ENCODE measurements at regions not wholly inside any gene's neighbourhood (a gene's known extent, or its start where the extent isn't known, plus 50 kb on each side); places are given as distances from the start of the nearest gene placed in this dataset.
"Not testable (repeated sequence)": the region's sequence is repeated elsewhere in the genome, so short reads cannot be mapped to it uniquely, and the experiment has no call there.

DNA sequence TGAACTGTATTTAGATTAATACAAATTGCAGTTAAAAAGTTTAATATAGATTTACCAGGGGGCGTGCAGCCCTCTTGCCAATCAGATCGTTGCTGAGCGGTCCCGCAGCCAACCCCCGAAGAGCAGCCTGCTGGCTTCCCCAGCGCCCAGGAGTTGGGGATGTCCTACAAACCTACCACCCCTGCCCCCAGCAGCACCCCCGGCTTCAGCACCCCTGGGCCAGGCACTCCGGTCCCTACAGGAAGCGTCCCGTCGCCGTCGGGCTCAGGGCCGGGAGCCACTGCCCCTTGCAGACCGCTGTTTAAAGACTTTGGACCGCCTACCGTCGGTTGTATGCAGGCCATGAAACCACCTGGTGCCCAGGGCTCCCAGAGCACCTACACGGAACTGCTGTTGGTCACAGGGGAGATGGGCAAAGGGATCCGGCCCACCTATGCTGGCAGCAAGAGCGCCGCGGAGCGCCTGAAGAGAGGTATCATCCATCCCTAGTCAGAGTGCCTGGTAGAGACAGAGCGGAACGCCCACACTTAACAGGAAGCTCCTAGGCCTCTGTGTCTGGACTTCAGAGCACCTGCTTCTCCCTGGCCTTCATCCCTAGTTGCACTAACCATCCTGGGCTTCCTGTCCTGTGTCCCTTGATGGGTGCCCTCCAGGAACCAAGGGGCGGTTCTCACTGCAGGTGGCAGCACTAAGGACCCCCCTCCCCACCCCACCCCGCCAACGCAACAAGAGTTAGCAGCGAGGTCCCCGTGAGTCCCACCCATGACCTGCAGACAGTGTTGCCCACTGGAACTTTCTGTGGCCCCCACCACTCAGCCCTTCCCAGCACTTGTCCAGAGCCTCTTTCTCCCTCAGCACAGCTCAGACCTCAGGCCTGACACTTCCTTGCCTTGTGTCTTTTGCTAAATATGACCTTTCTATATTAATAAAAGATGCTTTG, 91.5 kb upstream of the ZNG1F start:
- TF ChIP-seq, protein P1, sequence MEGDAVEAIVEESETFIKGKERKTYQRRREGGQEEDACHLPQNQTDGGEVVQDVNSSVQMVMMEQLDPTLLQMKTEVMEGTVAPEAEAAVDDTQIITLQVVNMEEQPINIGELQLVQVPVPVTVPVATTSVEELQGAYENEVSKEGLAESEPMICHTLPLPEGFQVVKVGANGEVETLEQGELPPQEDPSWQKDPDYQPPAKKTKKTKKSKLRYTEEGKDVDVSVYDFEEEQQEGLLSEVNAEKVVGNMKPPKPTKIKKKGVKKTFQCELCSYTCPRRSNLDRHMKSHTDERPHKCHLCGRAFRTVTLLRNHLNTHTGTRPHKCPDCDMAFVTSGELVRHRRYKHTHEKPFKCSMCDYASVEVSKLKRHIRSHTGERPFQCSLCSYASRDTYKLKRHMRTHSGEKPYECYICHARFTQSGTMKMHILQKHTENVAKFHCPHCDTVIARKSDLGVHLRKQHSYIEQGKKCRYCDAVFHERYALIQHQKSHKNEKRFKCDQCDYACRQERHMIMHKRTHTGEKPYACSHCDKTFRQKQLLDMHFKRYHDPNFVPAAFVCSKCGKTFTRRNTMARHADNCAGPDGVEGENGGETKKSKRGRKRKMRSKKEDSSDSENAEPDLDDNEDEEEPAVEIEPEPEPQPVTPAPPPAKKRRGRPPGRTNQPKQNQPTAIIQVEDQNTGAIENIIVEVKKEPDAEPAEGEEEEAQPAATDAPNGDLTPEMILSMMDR (IDR thresholded peaks at IDR 0.05; ENCODE audit: extremely low read depth in 1 of 2, insufficient read depth in 1 of 2, low read depth in 1 of 2, low read length in 2 of 2) = not testable (repeated sequence)
- not testable (repeated sequence) for TF ChIP-seq MYC (IDR thresholded peaks at IDR 0.05; ENCODE audit: low read depth, low read length); POLR2AphosphoS5 (IDR thresholded peaks at IDR 0.05; ENCODE audit: insufficient read depth, low read depth, low read length); EZH2 (IDR thresholded peaks at IDR 0.05; ENCODE audit: borderline replicate concordance, low read depth, low read length, severe bottlenecking)
